Spleen (tissue), 7 donors: ENCODE measurements at regions not wholly inside any gene's neighbourhood (a gene's known extent, or its start where the extent isn't known, plus 50 kb on each side); places are given as distances from the start of the nearest gene placed in this dataset.

Experiments used
- CTCF ChIP-seq, 11 experiments: fragments of 200-600 bp in 7 of 11; fragments of 450-650 bp in 4 of 11; sonication (generic) in 4 of 11; IDR thresholded peaks in 8 of 11; conservative IDR thresholded peaks in 3 of 11; 1 replicate in 7 of 11; 2 replicates in 4 of 11; pipeline versions ENCODE4 v1.4.0 to v1.8.0; 2016 to 2021; ENCODE audit warnings: antibody characterized with exemption in 11 of 11, inconsistent platforms in 4 of 11, mild to moderate bottlenecking in 1 of 11
- POLR2A ChIP-seq, 3 donors: fragments of 450-650 bp; IDR thresholded peaks; one replicate each; pipeline ENCODE4 v1.5.1; 2017; ENCODE audit warnings: antibody characterized with exemption in 3 of 3, mild to moderate bottlenecking in 1 of 3
- POLR2AphosphoS5 ChIP-seq, 3 donors: sonication (generic); formaldehyde crosslinking; IDR thresholded peaks; one replicate each; pipeline ENCODE4 v1.5.1; 2017; ENCODE audit warnings: antibody characterized with exemption in 3 of 3
- donor health status: DM: no; HTN: no; CAD: no; lungs with moderate emphysema.
- donor health status: DM: no; HTN: no; CAD: no.
- donor health status: DM: no; HTN: no; CAD: no.

GRCh38 chr3:190172751-190173150 is 52.1 kb upstream of the P3H2 start:
- TF ChIP-seq POLR2AphosphoS5 (IDR thresholded peaks at IDR 0.05), result no peak
- no peak for TF ChIP-seq CTCF (IDR thresholded peaks at IDR 0.05 in 8 of 11, conservative IDR thresholded peaks at IDR 0.05 in 3 of 11)
- TF ChIP-seq POLR2A (IDR thresholded peaks at IDR 0.05), result no peak
